ENCODE measurements at regions not wholly inside any gene's neighbourhood (a gene's known extent, or its start where the extent isn't known, plus 50 kb on each side); places are given as distances from the start of the nearest gene placed in this dataset.

GRCh38 chr6:14660806-14661579, 543.4 kb downstream of the CD83 start:
- Mint-ChIP-seq H3K9me3 (ENCODE audit: unreplicated experiment) (no peaks in the 10 kb centered on the region), H3K36me3 (ENCODE audit: low read depth, unreplicated experiment) (no peaks in the 10 kb centered on the region), H3K4me3 (ENCODE audit: unreplicated experiment) (no peak overlapping the region)

GRCh38 chr6:14661691-14662090, 544.1 kb downstream of the CD83 start:
- no peak overlapping the region for H2AFZ ChIP-seq (ENCODE audit: low read depth, low read length)
- H3K4me2 ChIP-seq (ENCODE audit: low read length), result no peak overlapping the region
- FAIRE-seq (no peak), DNase-seq (ENCODE audit: low read depth) (no peak)
- no peaks in the 10 kb centered on the region for H3K9me3 Mint-ChIP-seq (ENCODE audit: unreplicated experiment)
- TF ChIP-seq, protein P1, sequence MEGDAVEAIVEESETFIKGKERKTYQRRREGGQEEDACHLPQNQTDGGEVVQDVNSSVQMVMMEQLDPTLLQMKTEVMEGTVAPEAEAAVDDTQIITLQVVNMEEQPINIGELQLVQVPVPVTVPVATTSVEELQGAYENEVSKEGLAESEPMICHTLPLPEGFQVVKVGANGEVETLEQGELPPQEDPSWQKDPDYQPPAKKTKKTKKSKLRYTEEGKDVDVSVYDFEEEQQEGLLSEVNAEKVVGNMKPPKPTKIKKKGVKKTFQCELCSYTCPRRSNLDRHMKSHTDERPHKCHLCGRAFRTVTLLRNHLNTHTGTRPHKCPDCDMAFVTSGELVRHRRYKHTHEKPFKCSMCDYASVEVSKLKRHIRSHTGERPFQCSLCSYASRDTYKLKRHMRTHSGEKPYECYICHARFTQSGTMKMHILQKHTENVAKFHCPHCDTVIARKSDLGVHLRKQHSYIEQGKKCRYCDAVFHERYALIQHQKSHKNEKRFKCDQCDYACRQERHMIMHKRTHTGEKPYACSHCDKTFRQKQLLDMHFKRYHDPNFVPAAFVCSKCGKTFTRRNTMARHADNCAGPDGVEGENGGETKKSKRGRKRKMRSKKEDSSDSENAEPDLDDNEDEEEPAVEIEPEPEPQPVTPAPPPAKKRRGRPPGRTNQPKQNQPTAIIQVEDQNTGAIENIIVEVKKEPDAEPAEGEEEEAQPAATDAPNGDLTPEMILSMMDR (IDR thresholded peaks at IDR 0.05; ENCODE audit: insufficient read depth, low read depth, low read length), result no peak
- no peak for TF ChIP-seq EZH2 (IDR thresholded peaks at IDR 0.05; ENCODE audit: insufficient read depth, low read length)
- H3K27me3 ChIP-seq (ENCODE audit: insufficient read depth, low read length), result peaks cover 5% of the 10 kb centered on the region
- no peak overlapping the region for H3K27ac Mint-ChIP-seq (ENCODE audit: unreplicated experiment)
- H3K4me1 ChIP-seq (ENCODE audit: insufficient read depth, low read length), result peaks cover 17% of the 10 kb centered on the region
- H3K27me3 Mint-ChIP-seq (ENCODE audit: low read depth, unreplicated experiment), result no peaks in the 10 kb centered on the region
- H3K9me3 ChIP-seq (ENCODE audit: insufficient read depth, low read depth, low read length), result no peaks in the 10 kb centered on the region
- no peaks in the 10 kb centered on the region for H4K20me1 ChIP-seq (ENCODE audit: insufficient read depth, low read length)
- H3K27ac ChIP-seq (ENCODE audit: low read depth, low read length), result no peak overlapping the region
- no peaks in the 10 kb centered on the region for H3K36me3 ChIP-seq (ENCODE audit: insufficient read depth, low read length)
- no peaks in the 10 kb centered on the region for H3K36me3 Mint-ChIP-seq (ENCODE audit: low read depth, unreplicated experiment)
- no peak overlapping the region for H3K4me3 ChIP-seq (ENCODE audit: insufficient read depth, low read depth, low read length)
- H3K79me2 ChIP-seq (ENCODE audit: insufficient read depth, low read length), result no peaks in the 10 kb centered on the region
- H3K4me1 Mint-ChIP-seq (ENCODE audit: low read depth, unreplicated experiment), result peaks cover 20% of the 10 kb centered on the region
- no peak overlapping the region for H3K9ac ChIP-seq (ENCODE audit: low read length)
- H3K4me3 Mint-ChIP-seq (ENCODE audit: unreplicated experiment), result no peak overlapping the region

More at GRCh38 chr6:14660806-14661579, 543.4 kb downstream of the CD83 start:
- FAIRE-seq, result no peak
- Histone ChIP-seq H3K27ac (ENCODE audit: low read depth, low read length) (no peak overlapping the region), H3K4me2 (ENCODE audit: low read length) (no peak overlapping the region), H3K4me3 (ENCODE audit: insufficient read depth, low read depth, low read length) (no peak overlapping the region), H3K9ac (ENCODE audit: low read length) (no peak overlapping the region), H3K27me3 (ENCODE audit: insufficient read depth, low read length) (peaks cover 5% of the 10 kb centered on the region), H4K20me1 (ENCODE audit: insufficient read depth, low read length) (no peaks in the 10 kb centered on the region), H3K9me3 (ENCODE audit: insufficient read depth, low read depth, low read length) (no peaks in the 10 kb centered on the region), H3K79me2 (ENCODE audit: insufficient read depth, low read length) (no peaks in the 10 kb centered on the region), H2AFZ (ENCODE audit: low read depth, low read length) (no peak overlapping the region), H3K36me3 (ENCODE audit: insufficient read depth, low read length) (no peaks in the 10 kb centered on the region), H3K4me1 (ENCODE audit: insufficient read depth, low read length) (peaks cover 12% of the 10 kb centered on the region)
- H3K4me1 Mint-ChIP-seq (ENCODE audit: low read depth, unreplicated experiment), result peaks cover 15% of the 10 kb centered on the region
- no peak for DNase-seq (ENCODE audit: low read depth)
- no peaks in the 10 kb centered on the region for H3K27me3 Mint-ChIP-seq (ENCODE audit: low read depth, unreplicated experiment)
- no peak overlapping the region for H3K27ac Mint-ChIP-seq (ENCODE audit: unreplicated experiment)
- TF ChIP-seq EZH2 (IDR thresholded peaks at IDR 0.05; ENCODE audit: insufficient read depth, low read length), result no peak
- TF ChIP-seq, protein P1 (IDR thresholded peaks at IDR 0.05; ENCODE audit: insufficient read depth, low read depth, low read length), result no peak

DNA sequence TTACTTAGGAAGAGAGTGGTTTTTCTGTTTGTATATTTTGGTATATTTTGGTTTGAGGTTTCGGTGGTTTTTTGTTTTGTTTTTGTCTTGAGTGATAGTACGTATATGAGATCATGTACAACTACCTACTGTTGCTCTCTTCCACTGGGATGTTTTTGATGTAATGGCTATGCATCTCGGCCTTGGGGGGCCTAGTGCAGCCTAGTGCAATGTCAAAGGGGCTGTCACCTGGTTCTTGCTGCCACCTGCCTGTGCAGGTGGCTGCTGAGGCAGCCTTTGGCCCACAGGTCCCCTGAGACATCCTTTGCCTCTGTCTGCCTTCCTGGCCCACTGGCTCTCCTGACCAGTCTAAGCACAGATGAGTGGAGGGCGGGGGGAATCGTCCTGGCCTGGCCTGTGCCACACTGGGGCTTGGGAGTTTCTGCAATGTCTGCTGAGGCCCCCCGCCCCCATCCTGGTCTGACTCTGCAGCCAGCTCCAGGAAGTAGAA, 546.6 kb downstream of the CD83 start:
- Mint-ChIP-seq H3K9me3 (ENCODE audit: unreplicated experiment) (no peaks in the 10 kb centered on the region), H3K27ac (ENCODE audit: unreplicated experiment) (no peak overlapping the region), H3K36me3 (ENCODE audit: low read depth, unreplicated experiment) (no peaks in the 10 kb centered on the region), H3K4me3 (ENCODE audit: unreplicated experiment) (no peak overlapping the region), H3K27me3 (ENCODE audit: low read depth, unreplicated experiment) (no peaks in the 10 kb centered on the region), H3K4me1 (ENCODE audit: low read depth, unreplicated experiment) (peaks cover 14% of the 10 kb centered on the region)
- Histone ChIP-seq H3K4me2 (ENCODE audit: low read length) (no peak overlapping the region), H3K27ac (ENCODE audit: low read depth, low read length) (no peak overlapping the region), H3K79me2 (ENCODE audit: insufficient read depth, low read length) (no peaks in the 10 kb centered on the region), H2AFZ (ENCODE audit: low read depth, low read length) (peak overlapping the region; percentile 14), H3K4me1 (ENCODE audit: insufficient read depth, low read length) (peaks cover 17% of the 10 kb centered on the region), H3K4me3 (ENCODE audit: insufficient read depth, low read depth, low read length) (no peak overlapping the region), H3K27me3 (ENCODE audit: insufficient read depth, low read length) (peaks cover 5% of the 10 kb centered on the region), H4K20me1 (ENCODE audit: insufficient read depth, low read length) (no peaks in the 10 kb centered on the region), H3K9ac (ENCODE audit: low read length) (no peak overlapping the region), H3K9me3 (ENCODE audit: insufficient read depth, low read depth, low read length) (no peaks in the 10 kb centered on the region), H3K36me3 (ENCODE audit: insufficient read depth, low read length) (no peaks in the 10 kb centered on the region)
- TF ChIP-seq EZH2 (IDR thresholded peaks at IDR 0.05; ENCODE audit: insufficient read depth, low read length), result no peak
- TF ChIP-seq, protein P1 (IDR thresholded peaks at IDR 0.05; ENCODE audit: insufficient read depth, low read depth, low read length), result no peak
- no peak for DNase-seq (ENCODE audit: low read depth)
- FAIRE-seq, result peak; percentile 26
